ENCODE measurements at regions not wholly inside any gene's neighbourhood (a gene's known extent, or its start where the extent isn't known, plus 50 kb on each side); places are given as distances from the start of the nearest gene placed in this dataset.
"Not testable (repeated sequence)": the region's sequence is repeated elsewhere in the genome, so short reads cannot be mapped to it uniquely, and the experiment has no call there.

GRCh38 chr1:70812442-70813109 lies 235.0 kb downstream of the PTGER3 start:
- DNase-seq (ENCODE audit: insufficient read length, low spot score): no peak
- FAIRE-seq: no peak

DNA sequence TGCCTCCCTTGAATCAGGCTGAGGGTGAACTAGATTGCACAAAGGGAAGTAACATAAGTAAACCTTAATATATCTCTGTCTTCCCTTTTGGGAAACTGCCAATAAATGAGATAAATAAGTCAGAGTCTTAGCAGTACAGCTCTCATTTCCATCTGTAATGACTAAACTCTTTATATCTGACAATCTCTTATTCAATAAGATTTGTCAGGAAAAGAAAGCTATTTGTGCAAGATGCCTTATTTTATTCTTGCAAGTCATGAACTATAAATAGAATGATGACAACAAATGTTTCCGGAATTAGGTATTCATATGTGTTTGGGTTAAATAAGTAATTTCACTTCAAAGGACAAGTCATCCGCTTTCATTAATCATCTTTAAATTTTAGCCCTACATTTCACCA lies 229.2 kb downstream of the PTGER3 start:
- FAIRE-seq: no peak
- no peak for DNase-seq (ENCODE audit: insufficient read length, low spot score)

- DNase-seq (ENCODE audit: insufficient read length, low spot score) (no peak), FAIRE-seq (no peak)
Observed at GRCh38 chr1:70819231-70819630, 228.4 kb downstream of the PTGER3 start.

DNA sequence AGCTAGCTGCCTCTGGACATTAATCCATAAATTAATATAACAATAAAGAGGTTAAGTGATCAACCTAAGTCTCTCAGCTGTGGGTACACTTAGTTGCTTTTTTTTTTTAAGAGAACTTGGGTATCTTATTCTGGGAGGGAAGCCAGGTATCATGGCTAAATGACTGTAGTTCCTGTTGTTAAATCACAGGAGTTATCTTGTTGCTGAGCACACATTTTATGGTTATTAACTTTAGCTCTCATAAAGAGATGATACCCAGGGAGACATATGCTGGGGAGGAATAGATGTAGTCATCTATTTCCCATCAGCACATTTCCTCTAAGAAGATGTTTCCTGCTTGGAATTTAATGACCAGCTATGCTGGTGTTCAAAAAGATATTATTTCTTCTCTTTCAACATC lies 227.8 kb downstream of the PTGER3 start:
- DNase-seq (ENCODE audit: insufficient read length, low spot score): no peak

DNA sequence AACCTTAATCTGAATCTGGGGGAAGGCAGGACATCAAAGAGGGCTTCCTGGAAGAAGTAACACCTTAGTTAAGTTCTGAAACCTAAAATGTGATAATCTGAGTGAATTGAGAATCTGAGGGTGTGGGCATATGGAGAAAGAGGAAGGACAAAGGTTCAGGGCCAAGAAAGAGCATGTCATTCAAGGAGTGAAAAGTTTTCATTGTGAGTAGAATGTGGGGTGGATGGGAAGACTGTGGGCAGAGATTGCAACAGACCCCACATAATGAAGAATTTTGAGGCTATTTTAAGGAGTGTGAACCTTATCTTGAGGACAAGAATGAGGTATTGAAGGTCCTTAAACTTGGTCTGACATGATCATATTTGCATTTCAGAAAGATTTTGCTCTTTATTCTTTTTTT lies 227.2 kb downstream of the PTGER3 start:
- DNase-seq (ENCODE audit: insufficient read length, low spot score): no peak
- no peak for FAIRE-seq

More for the DNA sequence above, 227.8 kb downstream of the PTGER3 start:
- FAIRE-seq: no peak

GRCh38 chr1:70820995-70821394 lies 226.6 kb downstream of the PTGER3 start:
- DNase-seq (ENCODE audit: insufficient read length, low spot score): no peak
- FAIRE-seq: no peak

- DNase-seq (ENCODE audit: insufficient read length, low spot score): no peak
- FAIRE-seq: no peak
Observed at GRCh38 chr1:70826428-70826827, 221.2 kb downstream of the PTGER3 start.

DNA sequence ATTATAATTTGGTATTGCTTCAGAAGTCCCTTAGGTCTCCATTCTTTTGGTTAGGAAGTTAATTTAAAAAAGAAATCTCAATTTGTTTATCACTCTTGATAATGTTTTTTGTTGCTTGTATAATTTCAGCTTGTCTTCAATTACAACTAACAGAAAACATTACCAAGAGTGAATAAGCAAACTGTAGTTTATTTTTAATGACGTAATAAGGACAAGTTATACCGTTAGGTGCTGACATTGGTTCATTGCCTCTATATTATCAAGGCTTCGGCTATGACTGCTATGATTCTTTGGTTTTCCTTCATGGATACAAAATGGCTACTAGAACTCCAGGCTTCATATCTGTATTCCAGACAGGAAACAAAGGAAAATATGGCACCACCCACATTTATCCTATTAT lies 220.6 kb downstream of the PTGER3 start:
- no peak for DNase-seq (ENCODE audit: insufficient read length, low spot score)
- no peak for FAIRE-seq

DNA sequence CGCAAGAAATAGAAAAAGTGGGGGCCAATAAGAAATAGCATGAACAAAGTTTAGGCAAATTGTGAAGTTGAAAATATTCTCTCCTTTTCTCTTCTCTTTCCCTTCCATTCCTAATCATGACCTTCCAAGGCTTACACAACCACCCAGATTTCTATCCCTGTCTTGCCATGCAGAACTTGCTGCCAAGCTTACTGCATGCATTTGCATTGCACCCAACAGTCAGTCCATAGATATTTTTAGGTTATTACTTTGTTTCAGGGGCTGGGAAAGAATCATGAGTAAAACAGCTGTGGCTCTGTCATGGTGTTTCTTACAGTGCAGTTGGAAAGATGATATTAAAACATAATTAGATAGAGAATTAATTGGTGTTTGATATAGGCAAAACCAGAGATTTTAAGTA lies 219.4 kb downstream of the PTGER3 start:
- no peak for FAIRE-seq

DNA sequence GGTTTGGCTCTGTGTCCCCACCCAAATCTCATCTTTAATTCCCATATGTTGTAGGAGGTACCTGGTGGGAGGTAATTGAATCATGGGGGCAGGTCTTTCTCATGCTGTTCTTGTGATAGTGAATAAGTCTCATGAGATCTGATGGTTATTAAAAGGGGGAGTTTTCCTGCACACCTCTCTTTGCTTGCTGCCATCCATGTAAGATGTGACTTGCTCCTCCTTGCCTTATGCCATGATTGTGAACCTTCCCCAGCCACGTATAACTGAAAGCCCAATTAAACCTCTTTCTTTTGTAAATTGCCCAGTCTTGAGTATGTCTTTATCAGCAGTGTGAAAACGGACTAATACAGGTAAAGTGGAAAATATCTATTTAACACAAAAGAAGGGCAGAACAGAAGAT lies 213.3 kb downstream of the PTGER3 start:
- not testable (repeated sequence) for FAIRE-seq; DNase-seq (ENCODE audit: insufficient read length, low spot score)

More for the DNA sequence above, 219.4 kb downstream of the PTGER3 start:
- no peak for DNase-seq (ENCODE audit: insufficient read length, low spot score)

GRCh38 chr1:70836456-70836855 lies 211.2 kb downstream of the PTGER3 start:
- no peak for DNase-seq (ENCODE audit: insufficient read length, low spot score)
- no peak for FAIRE-seq

DNA sequence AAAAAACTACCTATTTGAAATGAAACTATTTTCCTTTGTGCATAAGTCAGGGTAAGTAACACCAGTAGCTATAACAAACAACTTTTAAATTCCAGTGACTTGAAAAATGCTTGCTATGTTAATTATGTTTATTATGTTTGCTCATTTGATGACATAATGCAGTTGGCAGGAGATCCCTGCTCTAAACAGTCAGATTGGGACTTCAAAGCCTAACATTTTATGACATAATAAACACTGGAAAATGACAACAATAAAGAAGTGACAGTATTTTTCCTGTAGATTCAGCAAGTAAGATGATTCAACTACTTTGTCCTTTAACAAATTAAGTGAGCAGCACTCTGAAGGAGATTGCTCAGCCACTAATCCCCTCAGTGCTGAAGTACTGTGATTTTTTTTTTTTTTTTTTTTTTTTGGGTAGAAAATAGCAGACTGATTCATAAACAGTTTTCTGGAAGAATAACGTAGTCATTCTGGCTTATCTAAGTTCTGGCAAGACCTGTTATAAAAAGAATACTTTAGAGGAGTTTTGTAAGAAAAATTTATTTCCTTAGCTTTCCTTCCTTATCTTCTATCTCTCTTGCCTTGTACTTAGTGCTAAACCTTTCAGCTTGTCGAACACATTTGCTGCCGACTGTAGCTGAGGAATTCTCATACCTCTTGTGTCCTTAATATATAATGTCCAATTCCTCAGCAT lies 207.2 kb downstream of the PTGER3 start:
- FAIRE-seq: no peak
- no peak for DNase-seq (ENCODE audit: insufficient read length, low spot score)

GRCh38 chr1:70842562-70842961 lies 205.1 kb downstream of the PTGER3 start:
- FAIRE-seq (no peak), DNase-seq (ENCODE audit: insufficient read length, low spot score) (no peak)

DNA sequence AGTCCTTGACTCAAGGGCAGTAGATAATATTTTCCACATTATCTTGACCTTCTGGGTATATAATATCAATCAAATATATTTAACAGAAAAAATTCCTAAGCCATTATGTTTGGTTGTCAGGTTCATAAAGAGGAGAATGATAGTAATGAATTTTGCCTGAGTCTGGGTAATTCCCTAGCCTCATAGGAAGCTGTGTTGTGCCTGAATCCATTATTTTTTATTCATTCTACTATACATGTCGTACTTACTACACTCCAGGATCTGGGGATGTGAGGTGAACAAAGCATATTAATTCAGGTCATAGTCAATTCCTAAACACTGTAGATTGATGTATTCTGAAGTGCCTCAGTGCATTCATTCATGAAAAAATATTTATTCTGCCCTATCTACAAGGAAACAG lies 204.2 kb downstream of the PTGER3 start:
- FAIRE-seq: no peak
- DNase-seq (ENCODE audit: insufficient read length, low spot score): no peak

DNA sequence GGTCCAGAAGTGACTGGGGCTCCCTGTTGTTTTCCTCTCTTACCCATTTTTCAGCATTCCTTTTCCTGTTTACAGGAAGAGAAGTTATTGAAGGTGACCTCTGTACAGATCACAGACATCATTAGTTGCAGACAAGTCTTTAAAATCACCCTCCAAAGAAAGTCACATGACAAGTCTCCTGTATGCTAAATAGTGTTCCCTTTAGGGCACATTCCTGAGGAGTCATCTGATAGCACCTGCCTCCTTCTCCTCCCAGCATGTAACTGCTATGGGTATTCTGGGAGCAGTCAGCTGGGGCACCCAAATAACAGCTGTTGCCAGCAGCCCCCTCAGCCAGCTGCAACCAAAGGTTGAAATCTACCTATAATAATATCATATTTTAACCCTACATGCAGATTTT lies 200.6 kb downstream of the PTGER3 start:
- FAIRE-seq: no peak

DNA sequence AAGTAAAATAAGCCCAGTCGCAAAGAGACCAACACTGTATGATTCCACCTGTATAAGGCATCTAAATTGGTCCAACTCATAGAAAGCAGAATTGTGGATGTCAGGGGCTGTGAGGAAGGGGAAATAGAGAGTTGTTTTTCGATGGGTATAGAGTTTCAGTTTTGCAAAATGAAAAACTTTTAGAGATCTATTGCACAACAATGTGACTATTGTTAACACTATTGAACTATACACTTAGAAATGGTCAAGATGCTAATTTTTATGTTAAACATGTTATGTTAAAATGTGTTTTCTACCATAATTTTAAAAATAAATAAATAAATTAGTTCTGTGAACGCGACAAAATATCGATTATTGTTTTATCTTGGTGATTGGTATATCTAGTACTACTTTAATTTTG lies 192.4 kb downstream of the PTGER3 start:
- DNase-seq (ENCODE audit: insufficient read length, low spot score): no peak
- no peak for FAIRE-seq

More for the DNA sequence above, 200.6 kb downstream of the PTGER3 start:
- DNase-seq (ENCODE audit: insufficient read length, low spot score): no peak

DNA sequence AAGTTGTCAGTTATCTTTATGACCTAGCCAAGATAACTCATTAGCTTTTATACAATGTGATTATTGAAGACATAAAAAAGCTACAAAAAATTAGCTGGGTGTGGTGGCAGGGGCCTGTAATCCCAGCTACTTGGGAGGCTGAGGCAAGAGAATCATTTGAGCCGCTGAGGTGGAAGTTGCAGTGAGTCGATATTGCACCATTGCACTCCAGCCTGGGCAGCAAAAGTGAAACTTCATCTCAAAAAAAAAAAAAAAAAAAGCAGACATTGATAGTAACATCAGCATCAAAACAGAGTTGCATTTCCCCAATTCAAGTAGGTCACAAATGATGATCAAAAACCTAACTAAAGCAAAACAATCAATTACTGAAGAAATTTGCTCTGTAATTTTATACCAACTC lies 191.4 kb downstream of the PTGER3 start:
- no peak for FAIRE-seq
- DNase-seq (ENCODE audit: insufficient read length, low spot score): no peak

DNA sequence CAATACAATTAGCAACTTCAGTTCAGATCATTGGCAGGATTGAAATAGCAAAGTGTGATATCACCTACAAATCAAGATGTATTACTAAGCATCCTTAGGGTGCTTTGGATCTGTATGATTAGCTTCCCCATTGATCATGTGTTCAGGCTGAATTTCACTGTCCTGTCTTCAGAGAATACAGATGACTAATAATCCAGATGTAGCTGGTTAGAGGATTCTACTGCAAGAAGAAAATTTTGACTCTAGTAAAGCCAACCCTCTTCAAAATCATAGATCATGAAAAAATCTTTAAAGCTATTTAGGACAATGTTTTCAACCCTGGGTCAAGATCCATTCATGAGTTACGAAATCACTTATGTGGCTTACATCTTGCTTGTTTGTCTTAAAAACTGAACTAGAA lies 184.4 kb downstream of the PTGER3 start:
- DNase-seq (ENCODE audit: insufficient read length, low spot score): no peak
- no peak for FAIRE-seq

DNA sequence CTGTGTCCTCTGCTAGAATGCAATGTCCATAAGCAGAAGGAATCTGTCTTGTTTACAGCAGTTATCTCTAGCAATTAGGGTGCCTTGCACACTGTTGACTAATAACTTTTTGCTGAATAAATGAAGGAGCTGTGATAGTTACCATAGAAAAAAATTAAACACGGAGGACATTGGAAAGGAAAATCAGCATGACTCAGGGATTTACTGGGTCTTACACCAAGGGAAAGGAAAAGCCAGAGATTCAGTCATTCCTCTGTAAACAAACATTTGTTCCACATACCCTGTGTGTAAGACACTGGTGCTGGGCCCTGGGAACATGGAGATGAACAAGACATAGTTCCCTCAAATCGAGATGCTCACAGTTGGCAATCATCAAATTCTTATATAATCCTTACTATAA lies 183.3 kb downstream of the PTGER3 start:
- DNase-seq (ENCODE audit: insufficient read length, low spot score) (no peak), FAIRE-seq (no peak)

DNA sequence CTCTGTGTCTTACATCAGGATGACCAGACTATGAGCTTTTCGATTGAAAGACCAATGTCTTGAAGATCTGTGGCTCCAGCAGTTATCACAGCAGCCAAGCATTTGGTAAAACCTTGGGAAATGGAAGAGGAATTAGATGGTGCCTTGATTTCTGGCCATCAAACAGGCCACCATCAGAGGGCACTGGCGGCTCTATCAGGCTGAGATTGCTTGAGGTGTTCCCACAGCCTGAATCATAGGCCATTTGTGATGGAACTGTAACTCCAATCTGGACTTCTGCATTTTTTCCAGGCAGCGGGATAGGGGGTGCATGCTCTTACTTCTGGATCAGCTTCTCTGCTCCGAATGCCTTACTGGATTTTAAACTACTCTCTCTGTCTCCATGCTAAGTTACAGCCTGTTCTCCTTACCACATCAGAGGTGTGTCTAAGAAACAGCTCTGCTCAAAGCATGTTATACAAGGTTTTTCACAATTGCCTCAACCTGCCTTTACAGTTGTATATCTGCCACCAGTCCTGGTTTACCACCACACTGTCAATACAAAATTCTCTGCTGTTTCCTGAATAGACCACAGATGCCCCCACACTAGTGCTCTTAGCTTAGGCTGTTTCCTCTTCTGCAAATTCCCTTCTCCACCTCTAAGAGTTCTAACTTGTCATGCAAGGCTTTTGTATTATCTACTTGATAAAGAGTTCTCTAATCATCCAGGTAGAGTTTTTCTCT lies 180.9 kb downstream of the PTGER3 start:
- FAIRE-seq (no peak), DNase-seq (ENCODE audit: insufficient read length, low spot score) (no peak)

GRCh38 chr1:70871790-70872189 lies 175.8 kb downstream of the PTGER3 start:
- FAIRE-seq: no peak
- no peak for DNase-seq (ENCODE audit: insufficient read length, low spot score)

GRCh38 chr1:70874063-70874462 lies 173.6 kb downstream of the PTGER3 start:
- FAIRE-seq (no peak), DNase-seq (ENCODE audit: insufficient read length, low spot score) (no peak)
